DMS114 treated with DMSO at 0.1 percent for 48 hours (cell line): ENCODE measurements at regions not wholly inside any gene's neighbourhood (a gene's known extent, or its start where the extent isn't known, plus 50 kb on each side); places are given as distances from the start of the nearest gene placed in this dataset.

Experiments used
- DNase-seq: peaks from one replicate; lab custom pipeline; 2025; ENCODE audit not compliant: unreplicated experiment; lab: John Stamatoyannopoulos, UW

DNA sequence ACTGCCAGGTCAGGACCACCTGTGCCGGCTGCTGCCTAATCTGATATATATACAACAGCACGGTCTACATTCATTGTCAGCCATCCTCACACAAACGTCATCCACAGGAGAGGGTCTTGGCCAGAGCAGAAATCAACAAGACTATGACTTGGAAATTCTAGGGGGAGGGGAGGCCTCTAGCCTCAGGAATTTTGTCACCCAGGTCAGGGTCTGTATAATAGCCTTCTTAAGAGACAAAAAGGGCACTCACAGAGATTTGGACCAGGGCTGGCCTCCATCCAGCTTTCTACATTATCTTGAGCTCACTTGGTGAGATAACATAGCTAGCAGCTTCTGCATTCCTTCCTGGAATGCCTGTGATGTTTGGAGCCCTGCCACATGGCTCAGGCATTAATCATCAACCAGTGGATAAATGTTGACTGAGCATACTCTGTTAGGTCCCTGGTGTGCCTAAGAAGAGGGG, 50.4 kb upstream of the CTIF start:
- no peak for DNase-seq

DNA sequence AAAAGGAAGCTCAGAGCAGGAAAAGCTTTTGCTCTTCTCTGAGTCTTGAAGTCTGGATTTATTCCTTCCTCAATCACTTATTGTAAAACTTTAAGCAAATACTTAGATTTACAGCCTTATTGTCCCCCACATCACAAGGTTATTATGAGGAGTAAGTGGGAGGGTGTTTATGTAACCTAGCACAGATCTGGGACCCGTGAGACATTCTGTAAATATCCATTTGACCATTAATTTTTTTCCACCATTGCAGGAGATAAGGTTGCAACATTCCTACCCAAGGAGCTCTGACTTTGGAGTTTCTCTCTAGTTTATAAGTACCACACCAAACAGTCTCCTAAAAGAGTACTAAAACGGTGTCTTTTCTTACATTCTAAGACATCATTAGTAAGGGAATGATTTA, 52.1 kb upstream of the CTIF start:
- no peak for DNase-seq

DNA sequence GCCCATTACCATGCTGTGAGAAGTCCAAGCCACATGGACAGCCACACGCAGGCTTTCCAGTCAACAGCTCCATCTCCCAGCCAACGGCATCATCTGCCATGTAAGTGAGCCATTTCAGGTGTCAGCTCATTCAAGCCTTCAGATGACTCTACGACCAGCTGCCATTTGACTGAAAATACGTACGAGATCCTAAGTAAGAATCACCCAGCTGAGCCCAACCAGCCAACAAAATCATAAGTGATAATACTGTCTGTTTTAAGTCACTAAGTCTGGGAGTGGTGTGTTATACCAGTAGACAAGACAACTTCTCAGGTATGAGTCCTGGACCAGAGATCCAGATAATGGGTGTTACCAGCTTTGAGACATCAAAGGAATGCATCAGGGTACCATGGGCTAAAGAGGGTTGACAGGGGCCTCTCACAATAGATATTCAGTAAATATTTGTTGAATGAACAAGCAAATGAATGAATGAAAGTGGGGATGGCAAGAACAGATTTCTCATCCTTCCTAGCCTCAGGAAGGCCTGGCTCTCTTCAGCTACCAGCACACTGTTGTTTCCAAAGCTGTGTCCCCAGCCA, 52.9 kb upstream of the CTIF start:
- DNase-seq: no peak

DNA sequence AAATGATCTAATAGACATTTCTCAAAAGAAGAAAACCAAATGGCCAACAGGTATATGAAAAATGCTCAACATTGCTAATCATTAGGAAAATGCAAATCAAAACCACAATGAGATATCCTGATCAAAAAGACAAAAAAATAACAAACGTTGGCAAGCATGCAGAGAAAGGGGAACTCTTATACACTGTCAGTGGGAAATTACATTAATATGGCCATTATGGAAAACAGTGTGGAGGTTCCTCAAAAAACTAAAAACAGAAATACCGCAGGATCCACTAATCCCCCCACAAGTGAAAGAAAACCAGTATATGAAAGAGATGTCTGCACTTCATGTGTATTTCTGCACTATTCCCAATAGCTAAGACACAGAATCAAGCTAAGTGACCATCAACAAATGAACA, 57.7 kb upstream of the CTIF start:
- no peak for DNase-seq

DNA sequence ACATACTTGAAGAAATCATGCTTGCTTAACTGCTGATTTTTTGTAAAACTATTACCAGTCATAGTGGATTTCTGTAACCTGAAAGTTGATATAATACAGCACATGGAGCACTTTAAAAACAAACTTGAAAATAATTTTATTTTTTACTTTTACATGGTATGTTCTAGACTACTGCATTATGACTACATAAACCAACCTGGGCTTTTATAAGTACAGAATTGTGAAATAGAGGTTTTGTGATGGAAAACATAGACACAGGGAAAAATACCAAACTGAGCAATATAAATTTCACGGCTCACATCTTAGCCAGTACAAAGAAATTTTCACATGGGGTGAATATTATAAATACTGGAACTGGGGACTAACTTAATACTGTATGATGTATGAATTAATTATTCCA, 59.3 kb upstream of the CTIF start:
- DNase-seq: no peak

DNA sequence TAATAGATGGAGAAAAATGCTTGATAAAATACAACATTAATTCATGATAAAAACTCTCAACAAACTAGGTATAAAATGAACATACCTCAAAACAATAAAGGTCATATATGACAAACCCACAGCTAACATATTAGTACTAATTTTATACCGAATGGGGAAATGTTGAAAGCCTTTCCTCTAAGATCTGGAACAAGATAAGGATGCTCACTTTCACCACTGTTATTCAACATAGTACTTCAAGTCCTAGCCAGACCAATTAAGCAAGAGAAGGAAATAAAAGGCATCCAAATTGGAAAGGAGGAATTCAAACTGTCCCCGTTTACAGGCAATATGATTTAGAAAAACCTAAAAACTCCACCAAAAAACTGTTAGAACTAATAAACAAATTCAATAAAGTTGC, 61.5 kb upstream of the CTIF start:
- DNase-seq: no peak

DNA sequence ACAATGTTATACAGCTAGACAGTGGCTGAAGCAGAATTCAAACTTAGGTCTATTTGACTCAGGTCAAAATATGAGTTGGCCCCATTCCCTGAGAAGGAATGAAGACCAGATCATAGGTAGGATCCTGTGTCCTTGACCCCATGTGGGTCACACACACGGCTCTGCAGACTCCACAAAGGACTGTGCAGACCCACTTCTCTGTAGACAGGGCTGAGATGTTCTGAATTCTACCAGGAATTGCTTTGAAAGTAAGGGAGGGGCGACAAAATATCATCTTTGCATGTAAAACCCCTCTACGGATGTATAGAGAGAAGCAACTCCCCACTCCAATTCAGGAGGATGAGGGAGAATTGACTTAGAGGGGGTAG, 62.3 kb upstream of the CTIF start:
- DNase-seq: no peak

DNA sequence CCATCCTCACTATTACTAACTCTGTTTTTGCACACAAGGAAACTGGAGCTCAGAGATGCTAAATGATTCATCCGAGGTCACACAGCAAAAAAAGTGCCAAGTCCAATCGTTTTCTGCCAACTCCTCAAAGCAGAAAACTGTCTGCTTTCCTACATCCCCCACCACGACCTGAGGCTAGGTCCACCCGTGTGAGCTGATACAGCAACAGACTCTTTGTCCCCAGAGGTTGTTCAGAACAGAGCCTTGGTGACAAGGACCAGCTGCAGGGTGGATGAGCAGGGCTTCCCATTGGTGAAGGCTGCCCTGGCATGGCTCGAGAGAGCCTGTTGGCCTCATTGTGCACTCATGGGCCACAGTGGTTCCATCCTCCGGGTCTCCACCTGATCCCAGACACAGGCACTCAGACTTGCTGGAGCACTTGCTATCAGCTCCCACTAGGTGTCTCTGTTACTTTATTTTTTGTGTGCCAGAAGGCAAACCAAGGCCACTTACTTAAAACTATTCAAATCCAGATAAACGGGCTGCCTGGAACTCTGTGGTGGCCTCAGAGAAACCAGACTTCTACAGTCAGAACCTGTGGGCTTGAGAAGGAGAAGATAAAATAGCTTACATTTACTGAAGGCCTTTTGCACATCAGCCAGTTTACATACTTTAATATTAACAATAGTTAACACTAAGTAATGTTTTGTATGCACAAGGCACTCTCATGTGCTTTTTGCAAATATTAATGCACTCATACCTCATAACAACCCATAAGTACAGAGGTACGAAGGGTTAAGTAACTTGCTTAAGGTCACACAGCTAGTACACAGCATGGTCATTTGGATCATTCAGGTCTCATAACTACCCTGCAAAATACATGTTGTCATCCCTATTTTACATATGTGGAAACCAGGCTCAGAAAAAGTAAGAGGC, 62.9 kb upstream of the CTIF start:
- peak; percentile 75 for DNase-seq

DNA sequence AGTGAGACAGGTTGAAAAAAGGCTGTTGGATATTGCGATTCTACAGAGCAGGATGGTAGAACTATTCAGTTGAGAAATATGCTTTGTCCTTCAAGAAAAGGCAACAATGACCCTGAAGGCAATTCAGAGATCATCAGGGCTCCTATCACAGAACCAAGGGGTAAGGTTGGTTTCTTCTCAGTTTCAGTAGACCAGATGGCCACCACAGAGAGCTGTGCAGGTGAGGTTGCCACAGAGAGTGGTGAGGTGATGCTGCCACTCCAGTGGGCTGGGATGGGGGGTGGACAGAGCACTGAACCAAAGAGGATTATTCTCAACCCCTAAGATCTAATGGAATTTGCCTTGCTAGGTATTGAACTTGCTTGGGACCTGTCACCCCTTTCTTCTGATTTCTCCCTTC, 64.6 kb upstream of the ZBTB7C start:
- DNase-seq: no peak

DNA sequence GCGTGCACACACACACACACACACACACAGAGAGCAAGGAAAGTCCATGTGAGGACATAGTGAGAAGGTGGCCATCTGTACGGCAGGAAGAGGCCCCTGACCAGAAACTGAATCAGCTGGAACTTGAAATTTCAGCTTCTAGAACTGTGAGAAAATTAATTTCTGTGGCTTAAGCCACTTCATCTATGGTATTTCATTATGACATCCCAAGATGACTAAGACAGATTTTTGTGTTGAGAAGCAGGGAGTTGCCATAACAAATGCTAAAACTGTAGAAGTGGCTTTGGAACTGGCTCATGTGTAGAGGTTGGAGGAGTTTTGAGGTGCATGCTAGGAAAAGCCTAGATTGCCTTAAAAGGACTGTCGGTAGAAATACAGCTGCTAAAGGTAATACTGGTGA, 63.4 kb upstream of the ZBTB7C start:
- no peak for DNase-seq

DNA sequence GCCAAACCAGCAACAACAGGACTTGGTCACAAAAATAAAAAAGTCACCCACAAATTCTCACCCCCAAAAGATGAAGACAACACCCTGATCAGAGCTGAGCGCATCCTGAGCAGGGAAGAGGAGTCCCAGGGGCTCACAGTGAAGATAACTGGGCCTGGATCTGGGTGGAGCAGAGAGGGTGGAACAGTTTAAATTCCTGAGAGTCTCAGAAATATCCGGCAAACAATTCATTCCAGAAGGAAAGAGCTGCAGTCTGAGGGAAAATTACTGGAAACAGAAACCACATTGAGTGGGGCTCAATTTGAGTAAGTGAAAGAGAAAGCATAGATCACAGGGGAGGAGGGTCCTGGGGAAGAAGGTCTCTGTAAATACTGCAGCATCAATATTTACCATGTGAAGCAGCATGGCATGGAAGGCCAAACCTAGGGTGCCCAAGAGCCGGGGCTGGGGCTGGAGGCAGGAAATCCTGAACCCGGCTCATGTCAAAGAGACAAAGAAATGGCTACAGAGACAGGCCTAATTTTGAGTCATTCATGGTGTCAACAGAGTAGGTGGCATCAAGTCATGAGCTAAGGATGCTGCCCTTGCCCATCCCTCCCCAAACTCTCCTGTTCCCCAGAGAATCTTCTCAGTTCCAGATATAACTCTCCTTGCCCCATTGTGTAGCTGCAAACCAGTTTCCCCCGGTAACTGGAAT, 61.4 kb upstream of the ZBTB7C start:
- no peak for DNase-seq

DNA sequence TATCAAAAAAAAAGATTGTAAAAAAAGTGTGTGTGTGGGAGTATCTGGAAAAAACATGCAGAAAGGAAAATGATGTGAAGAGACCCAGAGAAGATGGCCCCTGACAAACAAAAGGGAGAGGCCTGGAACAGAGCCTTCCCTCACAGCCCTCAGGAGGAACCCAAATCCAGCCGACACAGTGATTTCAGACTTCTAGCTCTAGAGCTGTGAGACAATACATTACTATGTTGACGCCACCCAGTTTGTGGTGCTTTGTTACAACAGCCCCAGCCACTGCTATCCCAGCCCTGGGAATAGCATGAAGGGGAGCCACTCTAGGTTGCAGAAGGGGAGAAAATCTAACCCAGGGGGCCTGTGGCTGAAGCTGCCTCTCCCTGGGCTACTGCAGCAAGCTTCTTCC, 59.0 kb upstream of the ZBTB7C start:
- DNase-seq: no peak

DNA sequence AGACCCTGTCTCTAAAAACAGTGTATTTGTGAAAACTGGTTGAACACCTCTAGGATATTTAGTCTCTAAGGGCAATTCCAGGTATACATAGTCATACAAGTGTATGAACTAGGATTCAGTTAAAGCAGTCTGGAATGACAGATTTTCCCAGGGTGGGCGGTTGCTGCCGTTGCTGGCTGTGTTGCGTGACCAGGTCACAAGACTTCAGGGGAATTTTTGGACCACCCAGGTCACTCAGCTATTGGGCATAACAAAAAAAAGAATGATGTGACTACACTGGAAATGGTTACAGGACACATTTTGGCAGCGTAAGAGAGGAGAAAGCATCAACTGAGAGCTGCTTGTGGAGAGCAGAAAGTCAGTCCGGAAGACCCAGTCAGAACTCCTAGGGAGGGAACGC, 58.0 kb upstream of the ZBTB7C start:
- DNase-seq: no peak

DNA sequence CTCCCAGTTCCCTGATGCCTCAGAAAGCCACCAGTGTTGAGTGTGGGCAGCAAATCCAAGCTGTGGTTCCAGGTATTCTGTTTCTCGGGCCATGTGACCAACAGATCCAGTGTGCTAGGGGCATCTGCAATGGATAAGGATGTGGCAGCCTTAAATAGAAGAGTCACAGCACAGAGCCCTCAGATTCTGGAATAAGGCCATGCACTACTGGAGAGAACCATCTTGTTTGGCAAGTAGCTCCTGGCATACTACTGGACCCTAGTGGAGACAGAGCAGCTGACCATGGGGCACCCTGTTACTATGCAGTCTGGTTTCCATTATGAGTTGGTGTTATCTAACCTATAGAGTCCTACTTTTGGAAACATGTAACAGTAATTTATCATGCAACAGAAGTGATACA, 53.3 kb upstream of the ZBTB7C start:
- no peak for DNase-seq

DNA sequence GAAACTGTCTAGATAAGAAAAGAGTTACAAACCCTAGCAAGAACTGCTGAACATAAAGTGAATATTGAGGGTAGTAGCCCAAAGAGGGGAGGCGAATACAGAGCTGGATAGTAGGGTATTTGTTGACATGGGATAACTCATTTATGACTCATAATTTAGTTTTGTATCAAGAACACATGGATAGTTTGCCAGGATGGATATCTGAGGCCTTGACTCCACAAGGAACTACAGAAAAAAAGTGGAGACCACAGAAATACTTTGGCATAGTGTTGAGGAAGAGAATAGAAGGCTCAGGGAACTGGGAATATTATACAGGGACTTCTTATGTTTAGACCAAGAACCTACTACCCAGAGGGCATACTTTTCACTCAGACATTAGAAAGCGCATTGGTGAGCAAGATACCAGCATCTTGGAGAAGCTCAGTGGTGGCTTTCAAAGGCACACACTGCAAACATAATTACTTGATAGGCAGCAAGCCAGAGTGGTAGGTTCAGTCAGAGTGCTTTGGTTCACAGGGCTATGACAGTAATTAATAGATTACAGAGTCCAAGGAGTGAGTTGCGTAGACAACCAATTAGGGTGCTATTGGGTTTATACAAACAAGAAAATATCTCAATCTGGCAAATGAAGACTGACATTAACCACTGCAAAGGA, 51.9 kb upstream of the ZBTB7C start:
- no peak for DNase-seq

DNA sequence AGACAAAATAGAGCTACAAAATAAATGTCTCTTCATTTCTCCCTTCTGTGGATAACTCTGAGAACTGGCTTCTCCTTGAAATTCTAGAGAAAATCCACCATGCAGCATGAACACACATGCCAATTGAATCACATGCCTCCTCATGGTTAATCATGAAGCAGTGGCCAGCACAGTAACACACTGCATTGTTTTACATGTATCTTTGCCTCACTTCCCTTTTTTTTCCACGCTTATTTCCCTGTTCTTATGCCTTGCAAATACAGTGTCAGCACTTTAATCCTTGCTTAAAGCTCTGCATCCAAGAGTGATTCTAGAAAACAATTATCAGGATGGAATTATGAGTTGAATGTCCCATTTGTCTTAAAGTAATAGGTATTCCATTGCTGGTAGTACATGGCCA, 50.3 kb upstream of the ZBTB7C start:
- DNase-seq: no peak

DNA sequence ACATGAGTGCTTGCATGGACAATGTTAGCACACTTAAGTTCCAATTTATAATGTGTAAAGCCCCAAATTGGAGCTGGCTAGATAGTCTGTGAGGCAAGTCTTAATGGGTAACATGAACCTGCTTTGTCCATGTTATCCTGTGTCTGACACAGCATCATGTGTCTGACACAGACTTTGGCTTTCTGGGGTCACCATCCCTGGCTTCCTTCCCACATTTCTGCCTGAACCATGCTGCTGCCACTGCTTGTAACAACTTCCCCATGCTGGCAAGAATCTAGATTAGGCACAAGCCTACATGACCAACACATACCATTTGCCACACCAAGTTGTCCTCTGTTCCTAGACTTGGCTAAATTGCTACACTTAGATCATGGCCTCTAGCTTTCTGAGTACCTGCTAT, 49.8 kb upstream of the ZBTB7C start:
- no peak for DNase-seq
